HEK293 (cell line): ENCODE measurements at regions not wholly inside any gene's neighbourhood (a gene's known extent, or its start where the extent isn't known, plus 50 kb on each side); places are given as distances from the start of the nearest gene placed in this dataset.
"Not testable (repeated sequence)": the region's sequence is repeated elsewhere in the genome, so short reads cannot be mapped to it uniquely, and the experiment has no call there.

ENCODE experiments used
- CTCF ChIA-PET: fragments of 350-600 bp; formaldehyde crosslinking; extraction: SDS; loops from one replicate; lab custom pipeline; 2021; ENCODE audit warnings: antibody characterized with exemption; lab: Yijun Ruan, JAX
- POLR2A ChIA-PET: fragments of 300-600 bp; formaldehyde crosslinking; extraction: SDS; loops from one replicate; lab custom pipeline; 2020; ENCODE audit warnings: antibody characterized with exemption, inconsistent platforms; lab: Yijun Ruan, JAX
- H3K27ac ChIP-seq: fragments of 200-500 bp; sonication (Bioruptor generic); 2 replicates; pipeline ENCODE4 v1.5.1; 2014; ENCODE audit warnings: low read depth, low read length, control low read depth, inconsistent platforms; ENCODE audit errors: extremely low read depth
- H3K36me3 ChIP-seq, 2 experiments: fragments of 200-500 bp in 1 of 2; sonication (Bioruptor generic) in 1 of 2; 1 replicate in 1 of 2; 2 replicates in 1 of 2; pipeline ENCODE4 v1.5.1; 2014 to 2017; ENCODE audit warnings: inconsistent platforms in 2 of 2, low read length in 2 of 2; ENCODE audit not compliant: control insufficient read depth in 2 of 2, insufficient read depth in 1 of 2
- H3K4me1 ChIP-seq: fragments of 200-500 bp; sonication (Bioruptor generic); 2 replicates; pipeline ENCODE4 v1.5.1; 2014; ENCODE audit warnings: mild to moderate bottlenecking, low read length, inconsistent platforms; ENCODE audit not compliant: control insufficient read depth, insufficient read depth
- H3K4me3 ChIP-seq: 2 replicates; pipeline ENCODE4 v1.5.1; 2011; ENCODE audit warnings: low read depth, mild to moderate bottlenecking, control low read depth, low read length, moderate library complexity
- H3K9me3 ChIP-seq: fragments of 200-500 bp; sonication (Bioruptor generic); 2 replicates; pipeline ENCODE4 v1.5.1; 2014; ENCODE audit warnings: low read depth, low read length, inconsistent platforms; ENCODE audit not compliant: control insufficient read depth, insufficient read depth
- HOXA7 ChIP-seq: sonication (generic); formaldehyde crosslinking; IDR thresholded peaks from 2 replicates; pipeline ENCODE4 v1.8.1; 2022; ENCODE audit warnings: missing genetic modification reagents, borderline replicate concordance
- KLF9 ChIP-seq: fragments of 450-650 bp; formaldehyde crosslinking; IDR thresholded peaks from 2 replicates; pipeline ENCODE4 v1.5.1; 2016; ENCODE audit warnings: missing biosample characterization, missing genetic modification characterization, low read depth
- MEIS1 ChIP-seq: sonication (generic); formaldehyde crosslinking; IDR thresholded peaks from 2 replicates; pipeline ENCODE4 v1.8.1; 2022; ENCODE audit warnings: missing genetic modification reagents, mild to moderate bottlenecking, borderline replicate concordance
- SALL2 ChIP-seq: fragments of 450-650 bp; formaldehyde crosslinking; IDR thresholded peaks from 2 replicates; pipeline ENCODE4 v1.5.0; 2017; ENCODE audit warnings: missing biosample characterization, mild to moderate bottlenecking, missing genetic modification characterization, borderline replicate concordance
- TCF7L2 ChIP-seq: IDR thresholded peaks from 2 replicates; pipeline ENCODE4 v1.6.1; 2011; ENCODE audit warnings: low read depth, mild to moderate bottlenecking, inconsistent platforms, low read length, moderate library complexity, borderline replicate concordance
- ZBTB21 ChIP-seq: fragments of 450-650 bp; formaldehyde crosslinking; IDR thresholded peaks from 2 replicates; pipeline ENCODE4 v1.5.1; 2017; ENCODE audit warnings: missing biosample characterization, missing genetic modification characterization
- ZNF114 ChIP-seq: fragments of 450-650 bp; formaldehyde crosslinking; IDR thresholded peaks from 2 replicates; pipeline ENCODE4 v1.5.0; 2017; ENCODE audit warnings: missing biosample characterization, missing genetic modification characterization
- ZNF19 ChIP-seq: fragments of 450-650 bp; formaldehyde crosslinking; IDR thresholded peaks from 2 replicates; pipeline ENCODE4; 2016; ENCODE audit warnings: missing biosample characterization, missing genetic modification characterization, low read depth
- ZNF2 ChIP-seq: fragments of 450-650 bp; formaldehyde crosslinking; IDR thresholded peaks from 2 replicates; pipeline ENCODE4 v1.5.1; 2016; ENCODE audit warnings: missing biosample characterization, missing genetic modification characterization
- ZNF23 ChIP-seq: fragments of 450-650 bp; formaldehyde crosslinking; IDR thresholded peaks from 2 replicates; pipeline ENCODE4 v1.5.1; 2016; ENCODE audit warnings: missing biosample characterization, missing genetic modification characterization, borderline replicate concordance
- ZNF48 ChIP-seq: fragments of 450-650 bp; formaldehyde crosslinking; IDR thresholded peaks from 2 replicates; pipeline ENCODE4 v1.5.1; 2016; ENCODE audit warnings: missing biosample characterization, missing genetic modification characterization
- ZNF560 ChIP-seq: fragments of 450-650 bp; formaldehyde crosslinking; IDR thresholded peaks from 2 replicates; pipeline ENCODE4 v1.5.1; 2017; ENCODE audit warnings: missing biosample characterization, missing genetic modification characterization, borderline replicate concordance
- ZNF610 ChIP-seq: fragments of 450-650 bp; formaldehyde crosslinking; IDR thresholded peaks from 2 replicates; pipeline ENCODE4 v1.5.1; 2016; ENCODE audit warnings: missing biosample characterization, missing genetic modification characterization, borderline replicate concordance
- ZNF654 ChIP-seq: fragments of 450-650 bp; formaldehyde crosslinking; IDR thresholded peaks from 2 replicates; pipeline ENCODE4 v1.5.1; 2016; ENCODE audit warnings: low read depth, missing biosample characterization, missing genetic modification characterization
- TF ChIP-seq, protein P1 (sequence below): fragments of 450-650 bp; formaldehyde crosslinking; IDR thresholded peaks from 2 replicates; pipeline ENCODE4 v1.5.1; 2016; ENCODE audit warnings: missing biosample characterization, missing genetic modification characterization
- TF ChIP-seq, protein P2 (sequence below): fragments of 450-650 bp; formaldehyde crosslinking; IDR thresholded peaks from 2 replicates; pipeline ENCODE4 v1.5.1; 2016; ENCODE audit warnings: missing biosample characterization, missing genetic modification characterization
- TF ChIP-seq, protein P3 (sequence below): fragments of 450-650 bp; formaldehyde crosslinking; IDR thresholded peaks from 2 replicates; pipeline ENCODE4 v1.5.1; 2017; ENCODE audit warnings: missing biosample characterization, missing genetic modification characterization
- TF ChIP-seq, protein P4 (sequence below): fragments of 450-650 bp; formaldehyde crosslinking; optimal IDR thresholded peaks from 2 replicates; pipeline ENCODE3; 2016; ENCODE audit warnings: missing biosample characterization, mild to moderate bottlenecking, missing genetic modification characterization
- TF ChIP-seq, protein P5 (sequence below): fragments of 450-650 bp; formaldehyde crosslinking; IDR thresholded peaks from 2 replicates; pipeline ENCODE4 v1.5.1; 2017; ENCODE audit warnings: missing biosample characterization, missing genetic modification characterization

DNA sequence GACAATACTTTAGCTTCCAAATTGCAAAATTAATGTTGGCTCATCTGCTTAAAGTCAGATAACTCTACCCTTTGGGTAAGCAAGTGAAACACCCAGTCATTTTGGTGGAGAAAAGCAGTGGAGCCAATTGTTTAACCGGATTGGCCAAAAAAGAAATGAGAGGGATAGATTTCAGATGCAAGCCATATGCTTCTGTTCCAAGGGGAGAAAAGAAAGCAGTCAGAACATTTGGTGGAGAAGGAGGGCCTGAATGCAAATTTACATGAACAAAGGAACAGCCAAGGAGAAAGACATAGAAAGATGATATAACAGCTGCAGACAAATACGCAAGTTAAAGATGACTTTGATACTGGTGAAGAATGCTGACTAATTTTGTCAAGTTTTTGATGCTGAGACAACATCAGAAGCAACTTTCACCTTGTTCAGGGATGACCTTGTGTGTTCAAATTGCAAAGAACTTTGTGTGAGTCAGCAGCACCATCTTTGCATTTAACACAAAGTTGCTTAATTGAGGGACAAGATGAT, 173.1 kb downstream of the TGFB2 start (continued):
- TF ChIP-seq, protein P1, sequence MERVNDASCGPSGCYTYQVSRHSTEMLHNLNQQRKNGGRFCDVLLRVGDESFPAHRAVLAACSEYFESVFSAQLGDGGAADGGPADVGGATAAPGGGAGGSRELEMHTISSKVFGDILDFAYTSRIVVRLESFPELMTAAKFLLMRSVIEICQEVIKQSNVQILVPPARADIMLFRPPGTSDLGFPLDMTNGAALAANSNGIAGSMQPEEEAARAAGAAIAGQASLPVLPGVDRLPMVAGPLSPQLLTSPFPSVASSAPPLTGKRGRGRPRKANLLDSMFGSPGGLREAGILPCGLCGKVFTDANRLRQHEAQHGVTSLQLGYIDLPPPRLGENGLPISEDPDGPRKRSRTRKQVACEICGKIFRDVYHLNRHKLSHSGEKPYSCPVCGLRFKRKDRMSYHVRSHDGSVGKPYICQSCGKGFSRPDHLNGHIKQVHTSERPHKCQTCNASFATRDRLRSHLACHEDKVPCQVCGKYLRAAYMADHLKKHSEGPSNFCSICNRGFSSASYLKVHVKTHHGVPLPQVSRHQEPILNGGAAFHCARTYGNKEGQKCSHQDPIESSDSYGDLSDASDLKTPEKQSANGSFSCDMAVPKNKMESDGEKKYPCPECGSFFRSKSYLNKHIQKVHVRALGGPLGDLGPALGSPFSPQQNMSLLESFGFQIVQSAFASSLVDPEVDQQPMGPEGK (tag by site-specific recombination): no peak
- TF ChIP-seq ZNF19 (tag by site-specific recombination) (no peak), ZNF610 (tag by site-specific recombination) (no peak), ZNF560 (tag by site-specific recombination) (no peak), MEIS1 (CRISPR knock-in tag) (no peak)

DNA sequence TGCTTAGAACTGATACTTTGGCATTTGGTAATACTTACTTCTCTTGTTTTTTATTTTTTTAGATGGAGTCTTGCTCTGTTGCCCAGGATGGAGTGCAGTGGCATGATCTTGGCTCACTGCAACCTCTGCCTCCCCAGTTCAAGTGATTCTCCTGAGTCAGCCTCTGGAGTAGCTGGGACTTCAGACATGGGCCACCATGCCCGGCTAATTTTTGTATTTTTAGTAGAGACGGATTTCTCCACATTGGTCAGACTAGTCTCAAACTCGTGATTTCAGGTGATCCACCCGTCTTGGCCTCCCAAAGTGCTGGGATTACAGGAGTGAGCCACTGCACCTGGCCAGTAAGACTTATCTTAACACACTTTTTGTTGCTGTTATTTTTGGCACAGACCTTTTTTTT, 175.5 kb downstream of the TGFB2 start:
- H3K36me3 ChIP-seq, H3K27ac ChIP-seq, POLR2A ChIA-PET, H3K9me3 ChIP-seq, H3K4me1 ChIP-seq, H3K4me3 ChIP-seq: not testable (repeated sequence)
- CTCF ChIA-PET: interaction anchor here (0.6 to 1.7 kb wide), 11 partner anchors 9 to 658 kb away, joined by 3 to 7 read pairs (median 3); no protein-coding TSS in a partner anchor

DNA sequence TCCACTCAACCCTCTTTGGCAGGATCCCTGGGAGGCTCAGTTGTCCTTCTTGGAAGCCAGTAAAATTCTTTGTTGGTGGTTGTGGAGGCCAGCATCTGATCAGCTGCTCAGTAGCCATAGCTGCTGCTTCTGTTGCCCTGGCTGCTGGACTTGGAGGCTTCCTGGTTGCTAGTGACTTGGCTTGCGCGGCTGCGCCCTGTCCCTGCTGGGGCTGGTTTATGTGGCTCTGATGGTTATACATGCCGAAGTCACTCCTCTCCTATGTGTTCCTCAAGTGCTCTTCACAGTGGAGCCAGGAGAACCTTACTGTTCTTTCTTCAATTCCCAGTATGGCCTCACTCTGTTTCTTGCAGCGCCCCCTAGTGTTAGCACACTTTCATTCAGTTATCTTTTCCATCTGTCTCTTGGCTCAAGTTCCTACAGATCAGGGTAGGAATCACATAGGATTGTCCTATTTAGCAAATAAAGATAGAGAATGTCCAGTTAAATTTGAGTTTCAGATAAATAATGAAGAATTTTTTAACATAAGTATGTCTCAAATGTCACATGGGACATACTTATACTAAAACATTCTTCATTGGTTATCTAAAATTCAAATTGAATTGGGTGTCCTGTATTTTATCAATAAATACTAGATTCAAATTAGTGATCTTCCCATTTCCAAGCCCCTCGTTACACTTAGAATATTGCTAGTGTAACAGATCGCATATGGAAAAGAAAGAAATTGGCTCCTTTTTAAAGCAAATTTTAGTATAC, 176.5 kb downstream of the TGFB2 start:
- Histone ChIP-seq H3K36me3 (no peaks in the 10 kb centered on the region), H3K4me3 (no peak overlapping the region), H3K9me3 (no peaks in the 10 kb centered on the region), H3K27ac (no peak overlapping the region), H3K4me1 (peaks cover 3% of the 10 kb centered on the region; the same call in 1 of the 2 replicates)
- POLR2A ChIA-PET: no interaction called here
- TF ChIP-seq, protein P2, sequence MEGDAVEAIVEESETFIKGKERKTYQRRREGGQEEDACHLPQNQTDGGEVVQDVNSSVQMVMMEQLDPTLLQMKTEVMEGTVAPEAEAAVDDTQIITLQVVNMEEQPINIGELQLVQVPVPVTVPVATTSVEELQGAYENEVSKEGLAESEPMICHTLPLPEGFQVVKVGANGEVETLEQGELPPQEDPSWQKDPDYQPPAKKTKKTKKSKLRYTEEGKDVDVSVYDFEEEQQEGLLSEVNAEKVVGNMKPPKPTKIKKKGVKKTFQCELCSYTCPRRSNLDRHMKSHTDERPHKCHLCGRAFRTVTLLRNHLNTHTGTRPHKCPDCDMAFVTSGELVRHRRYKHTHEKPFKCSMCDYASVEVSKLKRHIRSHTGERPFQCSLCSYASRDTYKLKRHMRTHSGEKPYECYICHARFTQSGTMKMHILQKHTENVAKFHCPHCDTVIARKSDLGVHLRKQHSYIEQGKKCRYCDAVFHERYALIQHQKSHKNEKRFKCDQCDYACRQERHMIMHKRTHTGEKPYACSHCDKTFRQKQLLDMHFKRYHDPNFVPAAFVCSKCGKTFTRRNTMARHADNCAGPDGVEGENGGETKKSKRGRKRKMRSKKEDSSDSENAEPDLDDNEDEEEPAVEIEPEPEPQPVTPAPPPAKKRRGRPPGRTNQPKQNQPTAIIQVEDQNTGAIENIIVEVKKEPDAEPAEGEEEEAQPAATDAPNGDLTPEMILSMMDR (tag by site-specific recombination): peak; percentile 36; the same call in 1 of the 2 replicates
- TF ChIP-seq, protein P3, sequence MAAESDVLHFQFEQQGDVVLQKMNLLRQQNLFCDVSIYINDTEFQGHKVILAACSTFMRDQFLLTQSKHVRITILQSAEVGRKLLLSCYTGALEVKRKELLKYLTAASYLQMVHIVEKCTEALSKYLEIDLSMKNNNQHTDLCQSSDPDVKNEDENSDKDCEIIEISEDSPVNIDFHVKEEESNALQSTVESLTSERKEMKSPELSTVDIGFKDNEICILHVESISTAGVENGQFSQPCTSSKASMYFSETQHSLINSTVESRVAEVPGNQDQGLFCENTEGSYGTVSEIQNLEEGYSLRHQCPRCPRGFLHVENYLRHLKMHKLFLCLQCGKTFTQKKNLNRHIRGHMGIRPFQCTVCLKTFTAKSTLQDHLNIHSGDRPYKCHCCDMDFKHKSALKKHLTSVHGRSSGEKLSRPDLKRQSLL: no peak
- TF ChIP-seq ZNF654 (tag by site-specific recombination) (peak; percentile 43), ZNF2 (tag by site-specific recombination) (peak; percentile 37; the same call in 1 of the 2 replicates)
- CTCF ChIA-PET: interaction anchor here (0.6 to 1.7 kb wide), 9 partner anchors 9 to 657 kb away, joined by 3 to 6 read pairs (median 3); no protein-coding TSS in a partner anchor

DNA sequence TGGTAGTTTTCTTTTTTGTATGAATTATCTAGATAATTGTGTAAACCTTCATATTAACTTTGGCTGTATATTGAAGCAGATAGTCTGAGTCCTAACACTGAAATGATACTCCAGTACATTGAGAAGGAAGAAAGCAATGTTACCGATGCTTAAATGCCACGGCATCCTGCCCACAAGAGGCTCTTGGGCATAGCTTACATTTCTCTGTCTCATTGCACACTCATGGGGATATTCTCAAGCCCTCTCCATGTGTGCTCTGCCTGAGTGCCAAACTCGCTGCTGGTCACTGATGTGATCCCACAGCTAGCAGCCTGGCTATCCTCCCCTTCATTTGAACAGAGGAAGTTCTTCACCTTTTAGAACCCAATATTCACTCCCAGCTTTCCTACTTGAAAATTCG, 179.4 kb downstream of the TGFB2 start:
- no peaks in the 10 kb centered on the region for H3K9me3 ChIP-seq
- no peak overlapping the region for H3K27ac ChIP-seq
- CTCF ChIA-PET: interaction anchor here (0.6 to 0.8 kb wide), 2 partner anchors 7 to 154 kb away, joined by 5 to 7 read pairs; no protein-coding TSS in a partner anchor
- POLR2A ChIA-PET: no interaction called here
- H3K4me1 ChIP-seq: peaks cover 3% of the 10 kb centered on the region; the same call in 1 of the 2 replicates
- H3K36me3 ChIP-seq: no peaks in the 10 kb centered on the region
- H3K4me3 ChIP-seq: no peak overlapping the region
- TF ChIP-seq, protein P4, sequence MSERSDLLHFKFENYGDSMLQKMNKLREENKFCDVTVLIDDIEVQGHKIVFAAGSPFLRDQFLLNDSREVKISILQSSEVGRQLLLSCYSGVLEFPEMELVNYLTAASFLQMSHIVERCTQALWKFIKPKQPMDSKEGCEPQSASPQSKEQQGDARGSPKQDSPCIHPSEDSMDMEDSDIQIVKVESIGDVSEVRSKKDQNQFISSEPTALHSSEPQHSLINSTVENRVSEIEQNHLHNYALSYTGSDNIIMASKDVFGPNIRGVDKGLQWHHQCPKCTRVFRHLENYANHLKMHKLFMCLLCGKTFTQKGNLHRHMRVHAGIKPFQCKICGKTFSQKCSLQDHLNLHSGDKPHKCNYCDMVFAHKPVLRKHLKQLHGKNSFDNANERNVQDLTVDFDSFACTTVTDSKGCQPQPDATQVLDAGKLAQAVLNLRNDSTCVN (tag by site-specific recombination): no peak
- no peak for TF ChIP-seq HOXA7 (CRISPR knock-in tag)
- TF ChIP-seq KLF9 (tag by site-specific recombination): no peak
- TF ChIP-seq TCF7L2: no peak
- TF ChIP-seq, protein P5, sequence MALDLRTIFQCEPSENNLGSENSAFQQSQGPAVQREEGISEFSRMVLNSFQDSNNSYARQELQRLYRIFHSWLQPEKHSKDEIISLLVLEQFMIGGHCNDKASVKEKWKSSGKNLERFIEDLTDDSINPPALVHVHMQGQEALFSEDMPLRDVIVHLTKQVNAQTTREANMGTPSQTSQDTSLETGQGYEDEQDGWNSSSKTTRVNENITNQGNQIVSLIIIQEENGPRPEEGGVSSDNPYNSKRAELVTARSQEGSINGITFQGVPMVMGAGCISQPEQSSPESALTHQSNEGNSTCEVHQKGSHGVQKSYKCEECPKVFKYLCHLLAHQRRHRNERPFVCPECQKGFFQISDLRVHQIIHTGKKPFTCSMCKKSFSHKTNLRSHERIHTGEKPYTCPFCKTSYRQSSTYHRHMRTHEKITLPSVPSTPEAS (tag by site-specific recombination): no peak
- TF ChIP-seq ZBTB21 (tag by site-specific recombination): no peak
- TF ChIP-seq ZNF48 (tag by site-specific recombination): no peak
- no peak for TF ChIP-seq ZNF23
- no peak for TF ChIP-seq SALL2 (tag by site-specific recombination)
- no peak for TF ChIP-seq ZNF114
